GM19455 (cell line): ENCODE measurements at regions not wholly inside any gene's neighbourhood (a gene's known extent, or its start where the extent isn't known, plus 50 kb on each side); places are given as distances from the start of the nearest gene placed in this dataset.

Experiments
- ATAC-seq: cut with Tn5 transposase; IDR thresholded peaks from one replicate; pipeline ENCODE4 v1.9.1; 2021; ENCODE audit not compliant: unreplicated experiment

DNA sequence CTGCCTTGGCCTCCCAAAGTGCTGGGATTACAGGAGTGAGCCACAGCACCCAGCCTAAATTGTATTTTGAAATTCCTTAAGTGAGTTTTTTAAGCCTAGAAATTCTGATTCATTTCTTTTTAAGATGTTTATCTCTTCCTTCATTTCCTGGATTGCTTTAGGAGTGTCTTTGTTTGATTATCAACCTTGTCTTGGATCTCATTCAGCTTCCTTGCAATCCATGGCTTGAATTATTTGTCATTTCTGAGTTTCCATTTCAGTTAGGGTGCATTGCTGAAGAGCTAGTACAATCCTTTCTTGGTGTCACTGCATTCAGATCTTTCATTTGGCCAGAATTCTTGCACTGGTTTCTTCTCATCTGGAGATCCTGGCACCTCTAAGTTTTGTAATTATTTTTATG is 606.4 kb upstream of the ZNF804A start:
- ATAC-seq = no peak

DNA sequence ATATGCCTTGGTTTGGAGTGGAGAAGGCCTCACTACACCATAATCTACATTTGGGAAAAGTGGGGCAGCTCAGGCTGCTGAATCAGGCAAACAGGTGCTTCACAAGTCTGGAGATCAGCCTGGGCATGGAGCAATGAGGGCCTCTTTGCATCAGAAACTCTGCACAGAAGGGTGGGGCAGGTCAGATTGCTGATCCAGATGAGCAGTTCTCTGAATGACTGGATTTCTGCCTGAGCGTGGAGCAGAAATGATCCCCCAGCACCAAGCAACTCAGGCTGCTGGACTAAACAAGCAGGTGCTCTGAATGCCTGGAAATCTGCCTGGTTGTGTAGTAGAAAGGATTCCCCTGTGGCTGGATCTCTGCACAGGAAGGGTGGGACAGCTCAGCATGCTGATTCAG is 605.3 kb upstream of the ZNF804A start:
- peak; percentile 62 for ATAC-seq

DNA sequence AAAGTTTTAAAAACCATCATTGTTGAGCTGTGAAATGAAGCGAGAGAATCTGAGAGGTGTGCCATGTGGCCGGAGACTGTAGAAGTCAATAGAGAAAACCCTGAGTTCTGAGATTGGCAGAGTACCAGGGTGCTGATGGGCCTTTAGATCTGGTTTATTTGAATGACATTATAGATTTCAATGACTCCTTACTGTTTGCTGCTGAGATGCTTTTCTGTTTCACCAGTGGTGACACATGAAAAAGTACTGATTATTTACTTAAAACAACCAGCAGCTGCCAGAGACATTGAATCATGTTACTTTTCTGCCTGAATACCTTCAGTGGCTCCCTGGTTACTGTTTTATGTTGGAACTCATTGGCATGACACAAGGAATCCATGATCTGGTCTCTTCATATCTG is 602.7 kb upstream of the ZNF804A start:
- ATAC-seq = no peak

DNA sequence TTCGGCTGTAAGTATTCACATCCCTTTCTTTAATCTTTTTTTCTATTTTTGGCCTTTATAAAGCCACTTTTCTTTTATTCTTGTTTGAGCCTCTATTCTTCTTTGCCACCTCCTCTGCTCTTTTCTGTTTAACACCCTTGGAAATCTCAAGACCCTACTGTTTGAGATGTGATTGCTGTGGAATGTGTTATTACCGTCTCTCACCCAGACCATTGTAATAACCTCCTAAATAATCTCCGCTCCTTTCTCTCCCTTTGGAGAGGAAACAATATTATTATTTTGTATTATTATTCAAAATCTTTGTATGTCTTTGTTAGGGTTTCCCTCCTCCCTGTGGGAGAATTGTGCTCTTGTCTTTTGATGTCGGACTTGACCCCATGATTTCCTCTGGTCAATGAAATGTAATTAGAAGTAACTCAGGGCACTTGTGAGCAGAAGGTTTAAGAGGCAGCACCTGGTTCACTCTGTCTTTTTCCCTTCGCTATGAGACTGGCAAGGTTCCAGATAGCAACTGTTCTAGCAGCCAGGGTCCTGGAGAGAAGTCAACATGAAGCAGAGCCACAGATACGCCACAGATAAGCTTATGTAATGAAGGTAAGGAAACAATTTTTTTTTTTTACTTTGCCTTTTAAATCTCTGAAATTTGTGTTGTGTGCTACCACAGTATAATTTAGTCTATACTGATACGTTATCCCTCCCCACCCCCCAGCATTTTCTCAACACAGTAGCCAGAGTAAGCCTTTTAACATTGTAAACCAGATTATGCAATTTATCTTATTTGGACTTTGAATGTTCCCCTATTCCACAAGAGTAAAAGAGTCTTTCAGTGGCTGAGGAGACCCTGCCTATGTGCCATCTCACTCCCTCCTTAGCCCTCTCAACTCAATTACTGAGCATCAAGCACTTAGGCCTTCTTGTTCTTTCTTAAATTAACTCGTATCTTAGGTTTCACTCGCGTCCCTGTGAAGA is 601.2 kb upstream of the ZNF804A start:
- ATAC-seq = no peak

DNA sequence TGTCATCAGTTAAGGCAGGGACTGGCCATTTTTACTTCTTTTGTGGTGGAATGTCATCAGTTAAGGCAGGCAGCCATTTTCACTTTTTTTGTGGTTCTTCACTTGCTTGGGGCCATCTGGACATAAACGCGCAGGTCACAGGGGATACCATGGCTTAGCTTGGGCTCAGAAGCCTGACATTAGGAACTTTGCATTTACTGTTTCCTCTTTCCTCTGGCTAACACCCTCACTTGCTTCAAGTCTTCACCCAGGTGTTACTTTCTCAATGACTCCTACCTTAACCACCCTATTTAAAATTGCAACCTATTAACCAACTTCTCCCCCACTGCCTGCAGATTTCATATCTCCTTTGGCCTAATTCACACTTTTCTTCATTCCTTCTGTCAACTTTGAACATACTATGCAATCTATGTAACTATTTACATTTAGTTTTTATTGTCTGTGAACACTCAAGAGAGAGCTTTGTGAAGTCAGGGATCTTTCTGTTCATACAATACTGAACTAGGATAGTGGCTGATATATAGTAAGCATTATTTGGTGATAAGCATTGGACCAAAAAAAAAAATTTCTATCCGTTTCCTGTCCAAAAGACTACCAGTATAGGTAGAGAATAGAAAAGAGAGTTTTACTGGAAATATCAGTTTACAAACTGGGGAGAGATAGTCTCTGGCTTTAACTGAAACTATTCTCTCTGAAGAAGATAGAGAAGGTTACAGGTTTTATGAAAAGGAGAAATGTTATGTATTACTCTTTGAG is 600.1 kb upstream of the ZNF804A start:
- peak; percentile 87 for ATAC-seq

DNA sequence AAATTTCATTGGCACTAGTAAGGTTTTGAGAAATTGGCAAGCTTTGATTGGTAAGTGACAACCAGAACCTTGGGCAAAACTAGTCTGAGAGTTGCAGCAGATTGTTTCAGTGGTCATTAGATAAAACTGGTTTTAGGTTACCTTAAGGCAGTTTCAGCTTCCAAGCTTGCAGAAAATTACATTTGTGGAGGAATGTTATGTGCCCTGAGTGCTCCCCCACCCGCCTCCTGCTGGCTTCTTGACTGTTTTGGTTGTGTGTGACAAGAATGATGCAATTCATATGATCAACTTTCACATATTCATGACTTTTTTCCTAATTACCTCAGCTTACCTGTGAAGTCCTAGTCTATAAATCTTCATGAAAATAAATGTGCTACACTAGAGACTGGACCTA is 599.5 kb upstream of the ZNF804A start:
- peak; percentile 31 for ATAC-seq

DNA sequence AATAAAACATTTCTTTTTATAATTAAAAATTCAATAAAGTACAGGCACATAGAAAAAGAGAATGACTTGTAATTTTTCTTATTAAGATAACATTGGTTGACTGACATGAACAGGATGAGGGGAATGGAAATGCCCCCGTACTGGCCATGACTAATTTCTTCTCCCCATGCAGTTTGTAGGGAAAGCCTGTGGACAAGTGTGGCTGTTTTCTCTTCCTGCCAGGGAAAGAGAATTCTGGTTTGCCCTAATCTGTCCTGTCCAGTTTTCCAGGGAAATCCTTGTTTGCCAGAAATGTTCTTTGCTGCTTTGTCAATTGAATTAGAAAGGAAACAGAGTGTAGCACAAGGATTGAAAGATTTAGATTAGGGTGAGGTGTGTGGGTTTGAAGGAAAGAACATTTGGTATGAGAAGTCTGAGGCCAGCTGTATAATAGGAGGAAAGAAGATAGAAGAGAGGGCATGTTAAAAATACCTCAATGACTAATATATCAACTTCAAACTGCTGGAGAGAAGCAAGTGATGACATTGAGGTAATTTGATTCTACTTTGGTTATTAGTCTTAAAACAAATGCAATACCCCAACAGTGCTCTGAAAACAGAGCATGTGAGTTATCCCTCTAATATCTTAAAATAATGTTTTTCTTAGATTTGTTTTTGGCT is 593.9 kb upstream of the ZNF804A start:
- peak; percentile 89 for ATAC-seq

DNA sequence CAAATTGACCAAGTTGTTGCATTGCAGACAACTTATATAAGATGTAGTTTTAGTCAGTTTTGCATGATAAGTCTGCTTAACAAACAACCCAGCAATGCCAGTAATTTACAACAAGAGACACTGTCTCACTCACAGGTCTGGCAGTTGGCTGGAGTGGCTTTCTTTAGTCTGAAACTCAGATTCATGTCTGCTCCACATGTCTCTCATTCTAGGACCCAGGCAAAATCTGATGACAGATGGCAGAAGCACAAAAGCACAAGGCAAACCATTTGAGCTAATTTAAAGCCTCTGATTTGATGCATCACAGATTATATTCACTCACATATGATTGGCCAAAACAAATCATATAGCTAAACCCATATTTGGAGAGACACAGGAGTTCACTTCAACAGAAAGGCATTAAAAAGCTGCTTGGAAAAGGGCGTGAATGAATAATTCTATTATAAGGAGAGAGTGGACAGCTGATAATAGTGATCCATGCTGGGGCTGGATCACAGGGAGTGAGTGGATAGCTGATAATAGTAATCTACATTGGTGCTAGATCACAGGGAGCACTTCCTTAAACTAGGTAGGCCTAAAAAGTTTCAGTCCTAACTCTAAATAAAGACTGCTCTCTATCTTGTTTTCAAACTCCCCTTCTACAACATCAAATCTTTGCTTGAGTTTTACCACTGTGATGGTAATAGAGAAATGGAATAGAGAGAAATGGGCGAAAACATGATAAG is 593.2 kb upstream of the ZNF804A start:
- peak; percentile 64 for ATAC-seq

DNA sequence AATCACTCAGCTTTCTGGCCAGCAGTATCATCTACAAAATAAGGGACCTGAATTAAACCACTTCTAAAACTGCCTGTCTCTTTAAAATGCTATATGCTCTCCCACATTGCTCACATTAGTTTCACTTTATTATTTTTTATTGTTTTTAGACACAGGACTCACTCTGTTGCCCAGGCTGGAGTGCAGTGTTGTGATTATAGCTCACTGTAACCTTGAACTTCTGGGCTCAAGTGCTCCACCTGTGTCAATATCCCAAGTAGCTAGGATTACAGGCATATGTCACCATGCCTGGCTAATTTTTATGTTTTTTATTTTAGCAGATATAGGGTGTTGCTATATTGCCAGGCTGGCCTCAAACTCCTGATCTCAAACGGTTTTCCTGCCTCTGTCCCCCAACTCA is 591.3 kb upstream of the ZNF804A start:
- no peak for ATAC-seq

DNA sequence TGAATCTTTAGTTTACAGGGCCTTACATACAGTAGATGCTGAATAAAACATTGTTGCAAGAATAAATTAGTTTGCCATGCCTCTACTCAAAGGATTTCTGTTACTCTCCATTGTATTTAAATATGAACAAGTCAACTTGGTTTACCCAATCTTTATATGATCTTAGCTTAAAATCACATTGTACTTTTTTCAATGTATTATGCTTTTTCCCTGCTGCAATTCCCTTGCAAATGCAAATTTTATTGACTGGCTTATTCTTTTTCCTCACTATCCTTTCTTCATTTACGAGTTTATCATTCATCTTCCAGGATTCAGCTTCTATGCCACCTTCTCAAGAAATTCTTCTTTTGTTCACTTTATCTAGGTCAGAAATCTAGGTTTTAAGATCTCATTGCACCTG is 571.4 kb upstream of the ZNF804A start:
- no peak for ATAC-seq

DNA sequence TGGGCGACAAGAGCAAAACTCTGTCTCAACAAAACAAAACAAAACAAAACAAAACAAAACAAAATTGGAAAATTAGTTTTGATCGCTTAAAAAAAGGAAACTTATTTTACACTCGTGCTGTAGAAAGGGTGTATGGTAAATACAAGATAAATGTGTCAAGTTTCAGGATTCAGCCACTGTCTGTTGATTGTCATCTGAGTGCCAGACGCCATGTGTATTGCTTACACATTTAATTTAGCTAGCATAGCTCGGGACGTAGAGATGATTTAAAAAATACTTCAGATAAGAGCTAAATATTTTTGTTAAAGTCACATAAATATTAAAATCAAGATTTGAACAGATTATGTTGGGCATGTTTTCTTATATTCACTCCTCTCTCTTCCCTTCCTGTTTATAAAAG is 568.1 kb upstream of the ZNF804A start:
- no peak for ATAC-seq

DNA sequence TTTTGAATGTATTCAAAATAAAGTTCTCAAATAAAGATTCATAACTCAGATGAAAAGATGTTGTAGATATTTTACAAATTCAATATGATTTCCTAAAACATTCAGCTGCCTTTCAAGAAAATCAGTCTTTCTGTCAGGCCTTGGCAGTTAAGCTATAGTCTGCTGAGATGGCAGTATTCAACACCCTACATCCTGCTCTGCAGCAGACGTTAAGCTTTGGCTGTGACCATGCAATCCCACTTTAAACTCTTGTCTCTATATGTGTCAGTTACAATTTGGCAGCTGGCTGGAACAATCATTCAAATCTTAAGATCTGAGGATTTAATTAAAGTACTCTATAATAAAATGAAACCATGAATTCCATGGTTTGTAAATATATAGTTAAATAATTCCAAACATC is 567.3 kb upstream of the ZNF804A start:
- ATAC-seq = no peak

DNA sequence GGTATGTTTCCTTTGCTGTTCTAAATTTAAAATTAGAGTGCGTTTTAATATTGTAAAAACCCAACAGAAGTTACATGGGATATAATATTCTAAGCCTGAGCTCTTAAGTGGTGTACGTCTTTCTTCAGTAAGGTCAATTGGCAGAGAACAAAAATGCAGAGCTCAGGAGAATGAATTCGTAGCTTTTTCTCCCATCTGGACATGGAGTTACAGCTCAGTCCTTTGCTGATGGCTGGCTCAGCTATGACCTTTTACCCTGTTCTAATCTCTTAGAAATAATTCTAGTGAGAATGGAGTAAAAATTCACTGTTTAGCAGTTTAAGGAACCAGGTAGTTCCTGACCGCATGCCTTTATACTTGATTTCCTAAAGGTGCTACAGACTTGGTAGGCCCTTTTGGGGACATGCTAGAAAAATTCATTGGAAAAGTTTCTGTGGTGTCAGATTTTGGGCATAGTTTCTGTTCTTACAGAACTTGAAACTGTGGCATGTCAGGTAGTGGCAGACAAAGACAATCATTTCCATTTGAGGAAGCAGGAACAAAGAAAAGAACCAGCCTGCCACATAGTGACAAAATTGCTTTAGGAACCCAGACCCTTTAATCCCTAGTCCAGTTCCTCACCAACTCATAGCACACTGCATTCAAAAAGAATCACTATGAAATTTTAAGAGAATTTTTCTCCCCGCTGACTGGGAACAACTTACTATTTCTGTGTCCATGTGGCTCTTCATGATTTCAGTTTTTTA is 566.8 kb upstream of the ZNF804A start:
- ATAC-seq = no peak

DNA sequence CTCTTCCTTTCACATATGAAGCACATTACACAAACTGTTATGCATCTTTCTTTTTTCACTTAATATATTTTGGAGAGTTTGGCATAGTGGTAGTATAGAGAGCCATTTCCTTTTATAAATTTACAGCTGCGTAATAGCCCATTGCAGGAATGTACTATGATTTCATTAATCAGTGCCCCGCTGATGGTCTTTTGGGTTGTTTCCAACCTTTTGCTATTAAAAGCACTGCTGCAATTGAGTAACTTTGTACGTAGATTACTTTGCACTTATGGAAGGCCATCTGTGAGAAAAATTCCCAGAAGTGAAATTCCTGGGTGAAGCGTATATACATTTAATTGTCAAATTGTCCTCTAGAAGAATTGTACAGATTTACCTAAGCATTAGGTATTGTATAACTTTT is 565.3 kb upstream of the ZNF804A start:
- no peak for ATAC-seq

DNA sequence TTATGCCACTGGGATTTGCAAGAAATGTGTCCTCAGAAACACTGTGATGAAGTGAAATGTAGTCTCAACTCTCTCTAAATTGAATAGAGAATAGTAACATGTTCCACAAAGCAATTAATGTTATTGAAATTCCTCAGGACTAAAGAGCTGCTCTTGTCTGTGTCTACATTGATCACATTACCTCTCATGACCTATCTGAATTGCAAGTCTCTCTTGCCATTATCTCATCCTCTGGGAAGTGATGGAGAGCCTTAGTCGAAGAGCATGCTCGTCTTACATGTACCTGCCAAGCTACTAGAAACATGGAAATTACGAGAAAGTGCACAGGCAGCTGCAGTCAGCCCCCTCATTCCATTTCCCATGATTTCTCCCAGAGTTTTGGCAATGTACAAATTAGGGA is 561.1 kb upstream of the ZNF804A start:
- ATAC-seq = no peak

DNA sequence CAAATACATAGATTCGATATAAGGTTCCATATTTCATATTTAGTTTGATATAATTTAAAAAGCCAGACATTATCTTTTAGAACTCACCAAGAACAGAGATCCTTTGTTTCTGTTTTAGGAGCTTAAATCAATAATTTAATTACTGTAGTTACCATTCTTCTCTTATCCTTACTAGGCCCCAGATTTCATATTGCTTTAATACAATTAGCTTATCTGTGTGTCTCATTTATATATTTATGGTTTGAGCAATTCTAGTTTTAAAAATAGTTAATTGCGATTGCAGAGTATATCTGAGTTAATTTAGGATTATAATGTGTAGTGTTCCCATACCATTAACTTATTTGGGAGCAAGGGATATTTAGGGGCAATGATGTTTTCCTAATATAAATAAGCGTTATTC is 558.8 kb upstream of the ZNF804A start:
- ATAC-seq = no peak

DNA sequence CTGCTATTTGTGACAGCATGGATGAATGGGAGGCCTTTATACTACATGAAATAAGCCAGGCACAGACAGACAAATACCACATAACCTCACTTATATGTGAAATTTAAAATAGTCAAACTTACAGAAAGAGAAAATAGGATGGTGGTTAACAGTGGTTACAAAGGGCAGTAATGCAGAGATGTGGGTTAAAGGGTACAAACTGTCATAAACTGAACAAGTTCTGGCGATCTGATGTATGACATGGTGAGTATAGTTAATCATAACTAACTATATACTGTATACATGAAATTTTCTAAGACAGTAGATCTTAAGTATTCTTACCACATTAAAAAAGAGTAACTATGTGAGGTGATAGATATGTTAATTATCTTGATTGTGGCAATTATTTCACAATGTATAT is 558.1 kb upstream of the ZNF804A start:
- no peak for ATAC-seq

DNA sequence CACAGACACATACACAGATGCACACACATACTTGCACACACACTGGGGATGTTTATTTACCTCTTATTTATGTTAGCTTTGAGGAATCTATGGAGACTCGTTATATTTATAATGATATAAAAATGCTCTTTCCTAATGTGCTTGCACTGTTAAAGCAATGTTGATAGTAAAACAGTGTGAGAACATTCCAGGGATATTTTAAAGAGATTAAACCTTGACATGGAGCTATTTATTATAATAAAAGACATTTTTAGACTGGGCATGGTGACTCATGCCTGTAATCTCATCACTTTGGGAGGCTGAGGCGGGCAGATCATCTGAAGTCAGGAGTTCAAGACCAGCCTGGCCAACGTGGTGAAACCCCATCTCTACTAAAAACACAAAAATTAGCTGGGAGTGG is 557.3 kb upstream of the ZNF804A start:
- ATAC-seq = no peak

DNA sequence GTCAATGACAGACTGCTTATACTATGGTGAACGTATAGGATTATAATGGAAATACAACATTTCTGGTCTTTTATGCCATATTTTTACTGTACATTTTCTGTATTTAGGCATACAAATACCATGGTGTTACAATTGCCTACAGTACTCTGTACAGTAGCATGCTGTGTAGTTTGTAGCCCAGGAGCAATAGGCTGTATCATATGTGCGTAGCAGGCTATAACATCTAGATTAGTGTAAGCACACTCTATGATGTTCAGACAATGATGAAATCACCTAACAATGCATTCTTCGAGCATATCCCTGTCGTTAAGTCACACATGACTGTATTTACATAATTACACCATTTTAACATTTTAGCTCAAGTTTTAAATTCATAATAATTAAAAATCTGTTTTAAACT is 556.6 kb upstream of the ZNF804A start:
- ATAC-seq = no peak

DNA sequence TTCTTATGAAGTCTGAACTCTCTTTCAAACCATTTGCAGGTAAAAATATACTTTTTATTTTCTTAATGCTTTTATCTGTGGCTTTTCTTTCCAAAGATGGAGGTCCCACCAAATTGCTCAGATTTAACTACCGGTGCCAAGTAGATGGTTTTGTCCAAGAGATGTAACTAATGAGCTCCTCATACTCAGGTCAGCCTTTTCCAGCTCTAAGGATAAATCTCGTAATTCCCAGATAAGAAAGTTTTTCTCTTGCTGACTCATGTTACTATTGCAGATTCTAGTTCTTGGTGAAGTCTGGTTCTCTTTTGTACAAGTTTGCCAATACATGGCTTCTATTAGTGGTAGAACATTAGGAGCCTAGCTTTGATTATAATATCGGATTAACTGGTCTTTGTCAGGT is 550.8 kb upstream of the ZNF804A start:
- no peak for ATAC-seq
